PFSK-1 (cell line): ENCODE measurements at regions not wholly inside any gene's neighbourhood (a gene's known extent, or its start where the extent isn't known, plus 50 kb on each side); places are given as distances from the start of the nearest gene placed in this dataset.

ENCODE experiments used
- FOXP2 ChIP-seq: optimal IDR thresholded peaks from 2 replicates; pipeline ENCODE3; 2011; ENCODE audit warnings: borderline replicate concordance, control low read depth, inconsistent platforms; ENCODE audit not compliant: insufficient read depth; ENCODE audit errors: extremely low read length, extremely low read depth
- POLR2AphosphoS5 ChIP-seq: IDR thresholded peaks from 2 replicates; pipeline ENCODE4 v1.6.1; 2012; ENCODE audit warnings: low read depth, mild to moderate bottlenecking, control low read depth, low read length, moderate library complexity
- SIN3A ChIP-seq: IDR thresholded peaks from 2 replicates; pipeline ENCODE4 v1.6.1; 2012; ENCODE audit warnings: mild to moderate bottlenecking, low read length, moderate library complexity, borderline replicate concordance; ENCODE audit not compliant: insufficient read depth
- TAF1 ChIP-seq: IDR thresholded peaks from 2 replicates; pipeline ENCODE4 v1.6.1; 2012; ENCODE audit warnings: low read length, control low read depth, borderline replicate concordance; ENCODE audit not compliant: insufficient read depth
- TF ChIP-seq, protein P1 (sequence below), 2 experiments: IDR thresholded peaks; 2 replicates each; pipeline versions ENCODE4 v1.6.1 to v1.8.0; 2011 to 2012; ENCODE audit warnings: low read depth in 2 of 2, low read length in 2 of 2, control low read depth in 1 of 2, inconsistent platforms in 1 of 2, mild to moderate bottlenecking in 1 of 2, moderate library complexity in 1 of 2; ENCODE audit not compliant: insufficient read depth in 1 of 2

GRCh38 chr18:35880788-35881455 lies 91.6 kb upstream of the RMP24 start:
- TF ChIP-seq POLR2AphosphoS5, result no peak
- TF ChIP-seq FOXP2, result no peak
- TF ChIP-seq, protein P1, sequence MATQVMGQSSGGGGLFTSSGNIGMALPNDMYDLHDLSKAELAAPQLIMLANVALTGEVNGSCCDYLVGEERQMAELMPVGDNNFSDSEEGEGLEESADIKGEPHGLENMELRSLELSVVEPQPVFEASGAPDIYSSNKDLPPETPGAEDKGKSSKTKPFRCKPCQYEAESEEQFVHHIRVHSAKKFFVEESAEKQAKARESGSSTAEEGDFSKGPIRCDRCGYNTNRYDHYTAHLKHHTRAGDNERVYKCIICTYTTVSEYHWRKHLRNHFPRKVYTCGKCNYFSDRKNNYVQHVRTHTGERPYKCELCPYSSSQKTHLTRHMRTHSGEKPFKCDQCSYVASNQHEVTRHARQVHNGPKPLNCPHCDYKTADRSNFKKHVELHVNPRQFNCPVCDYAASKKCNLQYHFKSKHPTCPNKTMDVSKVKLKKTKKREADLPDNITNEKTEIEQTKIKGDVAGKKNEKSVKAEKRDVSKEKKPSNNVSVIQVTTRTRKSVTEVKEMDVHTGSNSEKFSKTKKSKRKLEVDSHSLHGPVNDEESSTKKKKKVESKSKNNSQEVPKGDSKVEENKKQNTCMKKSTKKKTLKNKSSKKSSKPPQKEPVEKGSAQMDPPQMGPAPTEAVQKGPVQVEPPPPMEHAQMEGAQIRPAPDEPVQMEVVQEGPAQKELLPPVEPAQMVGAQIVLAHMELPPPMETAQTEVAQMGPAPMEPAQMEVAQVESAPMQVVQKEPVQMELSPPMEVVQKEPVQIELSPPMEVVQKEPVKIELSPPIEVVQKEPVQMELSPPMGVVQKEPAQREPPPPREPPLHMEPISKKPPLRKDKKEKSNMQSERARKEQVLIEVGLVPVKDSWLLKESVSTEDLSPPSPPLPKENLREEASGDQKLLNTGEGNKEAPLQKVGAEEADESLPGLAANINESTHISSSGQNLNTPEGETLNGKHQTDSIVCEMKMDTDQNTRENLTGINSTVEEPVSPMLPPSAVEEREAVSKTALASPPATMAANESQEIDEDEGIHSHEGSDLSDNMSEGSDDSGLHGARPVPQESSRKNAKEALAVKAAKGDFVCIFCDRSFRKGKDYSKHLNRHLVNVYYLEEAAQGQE (IDR thresholded peaks at IDR 0.05; ENCODE audit: insufficient read depth in 1 of 2, low read depth in 2 of 2, low read length in 2 of 2), result no peak
- no peak for TF ChIP-seq TAF1
- no peak for TF ChIP-seq SIN3A

DNA sequence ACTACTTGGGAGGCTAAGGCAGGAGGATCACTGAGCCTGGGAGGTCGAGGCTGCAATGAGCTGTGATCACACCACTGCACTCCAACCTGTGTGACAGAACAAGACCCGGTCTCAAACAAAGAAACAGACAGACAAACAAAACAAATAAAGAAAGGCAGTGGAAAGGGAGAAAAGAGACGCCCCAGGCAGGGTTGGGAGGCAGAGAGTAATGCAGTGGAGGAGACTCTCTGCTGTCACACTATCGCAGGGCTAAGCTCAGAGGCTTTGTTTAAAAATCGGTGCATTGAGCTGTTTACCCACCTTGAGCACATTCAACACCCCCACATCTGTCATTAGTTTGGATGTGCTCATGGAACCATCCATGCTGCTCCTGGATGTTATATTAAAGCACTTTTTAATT lies 84.2 kb upstream of the RMP24 start:
- TF ChIP-seq SIN3A (no peak), POLR2AphosphoS5 (no peak), TAF1 (no peak), FOXP2 (no peak)
- TF ChIP-seq, protein P1 (IDR thresholded peaks at IDR 0.05; ENCODE audit: insufficient read depth in 1 of 2, low read depth in 2 of 2, low read length in 2 of 2), result no peak

DNA sequence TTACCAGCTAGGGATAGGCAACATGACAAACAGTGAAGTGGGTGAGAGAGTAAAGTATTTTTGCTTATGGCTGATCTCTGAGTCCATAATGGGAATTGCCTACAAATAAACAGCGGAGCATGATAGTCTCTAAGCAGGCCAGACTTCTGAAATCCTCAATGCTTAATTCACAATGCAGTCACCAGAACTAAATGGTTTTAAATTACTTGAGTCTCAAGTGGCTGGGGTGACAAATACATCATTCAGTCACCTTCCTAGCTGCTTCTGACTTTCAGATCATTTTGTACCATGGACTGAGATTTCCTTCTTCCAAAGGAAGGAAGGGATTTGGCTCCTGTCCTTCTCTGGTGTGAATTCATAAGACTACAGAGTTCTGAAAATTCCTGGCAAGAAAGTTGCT lies 82.8 kb upstream of the RMP24 start:
- TF ChIP-seq SIN3A, result no peak
- TF ChIP-seq FOXP2, result no peak
- TF ChIP-seq TAF1, result no peak
- no peak for TF ChIP-seq POLR2AphosphoS5
- TF ChIP-seq, protein P1 (IDR thresholded peaks at IDR 0.05; ENCODE audit: insufficient read depth in 1 of 2, low read depth in 2 of 2, low read length in 2 of 2), result no peak

GRCh38 chr18:35890323-35890722 lies 82.2 kb upstream of the RMP24 start:
- TF ChIP-seq TAF1 (no peak), SIN3A (no peak), FOXP2 (no peak), POLR2AphosphoS5 (no peak)
- TF ChIP-seq, protein P1 (IDR thresholded peaks at IDR 0.05; ENCODE audit: insufficient read depth in 1 of 2, low read depth in 2 of 2, low read length in 2 of 2), result no peak

DNA sequence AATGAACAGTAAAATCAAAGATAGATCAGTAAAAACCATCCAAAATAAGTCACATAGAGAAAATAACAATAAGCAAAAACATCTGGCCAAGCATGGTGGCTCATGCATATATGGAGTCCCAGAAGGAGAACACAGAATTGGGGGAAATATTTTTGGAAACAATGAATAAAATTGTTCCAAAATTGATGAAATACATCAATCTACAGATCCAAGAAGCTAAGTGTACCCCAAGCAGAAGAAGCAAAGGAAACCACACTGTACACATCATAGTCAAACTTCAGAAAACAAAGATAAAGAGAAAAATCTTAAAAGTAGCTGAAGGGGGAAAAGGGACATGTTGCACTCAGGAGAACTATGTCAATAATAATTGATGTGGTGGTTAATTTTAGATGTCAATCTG lies 80.4 kb upstream of the RMP24 start:
- TF ChIP-seq SIN3A (no peak), TAF1 (no peak), FOXP2 (no peak), POLR2AphosphoS5 (no peak)
- TF ChIP-seq, protein P1 (IDR thresholded peaks at IDR 0.05; ENCODE audit: insufficient read depth in 1 of 2, low read depth in 2 of 2, low read length in 2 of 2), result no peak
